ENCODE measurements at regions not wholly inside any gene's neighbourhood (a gene's known extent, or its start where the extent isn't known, plus 50 kb on each side); places are given as distances from the start of the nearest gene placed in this dataset.
"Not testable (repeated sequence)": the region's sequence is repeated elsewhere in the genome, so short reads cannot be mapped to it uniquely, and the experiment has no call there.

DNA sequence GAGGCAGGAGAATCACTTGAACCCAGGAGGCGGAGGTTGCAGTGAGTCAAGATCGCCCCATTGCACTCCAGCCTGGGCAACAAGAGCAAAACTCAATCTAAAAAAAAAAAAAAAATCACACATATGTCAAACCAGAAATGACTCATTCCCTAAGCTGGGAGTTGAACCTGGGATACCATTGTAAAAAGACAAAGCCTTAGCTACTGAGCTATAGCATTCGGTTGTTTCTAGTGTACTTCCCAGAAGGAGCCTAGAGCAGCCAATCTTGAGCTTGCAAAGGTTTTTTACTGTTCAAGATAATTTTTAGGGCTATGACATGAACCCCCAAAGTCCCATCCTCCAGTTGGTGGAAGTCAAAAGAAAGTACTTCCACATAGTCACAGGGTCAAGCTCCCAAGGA, 87.9 kb downstream of the ZNF467 start:
- Histone ChIP-seq H3K4me3 (ENCODE audit: low read length in 3 of 3) (no peak overlapping the region), H3K9me3 (ENCODE audit: control insufficient read depth in 3 of 3, low read length in 3 of 3) (no peaks in the 10 kb centered on the region)

DNA sequence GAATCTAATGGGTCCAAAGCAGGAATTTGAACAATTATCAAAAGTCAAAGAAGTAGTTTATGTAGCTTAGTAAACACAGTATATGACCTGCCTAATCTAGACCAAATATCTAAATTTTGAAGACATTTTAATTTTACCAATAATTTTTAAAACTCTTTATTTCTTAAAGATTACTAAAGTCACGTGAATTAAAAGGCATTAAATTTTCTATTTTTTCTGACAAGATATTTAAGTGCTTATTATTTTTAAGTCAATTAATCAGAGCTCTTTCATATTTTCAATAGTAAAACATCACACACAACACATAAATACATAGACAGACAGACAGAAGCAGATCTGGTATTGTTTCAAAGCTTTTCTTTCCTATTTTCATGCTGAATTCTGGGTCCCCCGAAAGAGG, 89.5 kb downstream of the ZNF467 start:
- no peak overlapping the region for H3K4me3 ChIP-seq (ENCODE audit: low read length in 3 of 3)
- H3K9me3 ChIP-seq (ENCODE audit: control insufficient read depth in 3 of 3, low read length in 3 of 3) = no peaks in the 10 kb centered on the region
- peaks cover 0 to 3% (median 0%) of the 10 kb centered on the region in 3 donors for H3K27me3 ChIP-seq (ENCODE audit: control insufficient read depth in 3 of 3, insufficient read depth in 3 of 3, low read length in 3 of 3)
- no peak overlapping the region for H3K9ac ChIP-seq (ENCODE audit: low read depth in 1 of 3, low read length in 3 of 3)
- H3K27ac ChIP-seq (ENCODE audit: low read depth, low read length) = no peak overlapping the region
- H3K36me3 ChIP-seq (ENCODE audit: control insufficient read depth in 3 of 3, insufficient read depth in 3 of 3, low read length in 3 of 3) = no peaks in the 10 kb centered on the region
- peaks cover 0 to 5% (median 0%) of the 10 kb centered on the region in 3 donors for H3K4me1 ChIP-seq (ENCODE audit: control insufficient read depth in 3 of 3, insufficient read depth in 3 of 3, low read length in 3 of 3)

More for the DNA sequence above, 87.9 kb downstream of the ZNF467 start:
- no peak overlapping the region for H3K27ac ChIP-seq (ENCODE audit: low read depth, low read length)
- H3K9ac ChIP-seq (ENCODE audit: low read depth in 1 of 3, low read length in 3 of 3) = no peak overlapping the region
- peaks cover 0 to 3% (median 0%) of the 10 kb centered on the region in 3 donors for H3K27me3 ChIP-seq (ENCODE audit: control insufficient read depth in 3 of 3, insufficient read depth in 3 of 3, low read length in 3 of 3)
- peaks cover 0 to 8% (median 0%) of the 10 kb centered on the region in 3 donors for H3K4me1 ChIP-seq (ENCODE audit: control insufficient read depth in 3 of 3, insufficient read depth in 3 of 3, low read length in 3 of 3)
- no peaks in the 10 kb centered on the region for H3K36me3 ChIP-seq (ENCODE audit: control insufficient read depth in 3 of 3, insufficient read depth in 3 of 3, low read length in 3 of 3)

DNA sequence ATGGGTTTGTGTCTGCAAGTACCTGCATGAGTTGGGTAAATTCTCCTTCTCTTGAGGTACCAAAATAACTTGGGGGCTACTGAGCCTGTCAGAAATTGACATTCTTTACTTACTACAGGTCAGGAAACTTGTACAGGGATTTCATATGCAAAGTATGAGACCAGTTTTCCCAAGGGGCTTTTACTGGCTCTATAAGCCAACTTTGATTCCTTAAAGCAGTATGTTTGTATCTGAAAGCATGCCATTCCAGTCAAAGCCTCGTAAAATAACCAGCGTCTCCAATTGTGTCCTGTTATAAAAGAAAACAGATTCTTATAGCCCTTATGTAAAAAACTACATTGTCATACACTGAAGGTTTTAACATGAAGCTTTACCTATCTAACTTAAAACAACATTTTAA, 90.2 kb downstream of the ZNF467 start:
- peaks cover 0 to 3% (median 0%) of the 10 kb centered on the region in 3 donors for H3K27me3 ChIP-seq (ENCODE audit: control insufficient read depth in 3 of 3, insufficient read depth in 3 of 3, low read length in 3 of 3)
- no peaks in the 10 kb centered on the region for H3K9me3 ChIP-seq (ENCODE audit: control insufficient read depth in 3 of 3, low read length in 3 of 3)
- no peak overlapping the region for H3K4me3 ChIP-seq (ENCODE audit: low read length in 3 of 3)
- H3K27ac ChIP-seq (ENCODE audit: low read depth, low read length) = no peak overlapping the region
- no peaks in the 10 kb centered on the region for H3K4me1 ChIP-seq (ENCODE audit: control insufficient read depth in 3 of 3, insufficient read depth in 3 of 3, low read length in 3 of 3)
- no peaks in the 10 kb centered on the region for H3K36me3 ChIP-seq (ENCODE audit: control insufficient read depth in 3 of 3, insufficient read depth in 3 of 3, low read length in 3 of 3)
- H3K9ac ChIP-seq (ENCODE audit: low read depth in 1 of 3, low read length in 3 of 3) = no peak overlapping the region

DNA sequence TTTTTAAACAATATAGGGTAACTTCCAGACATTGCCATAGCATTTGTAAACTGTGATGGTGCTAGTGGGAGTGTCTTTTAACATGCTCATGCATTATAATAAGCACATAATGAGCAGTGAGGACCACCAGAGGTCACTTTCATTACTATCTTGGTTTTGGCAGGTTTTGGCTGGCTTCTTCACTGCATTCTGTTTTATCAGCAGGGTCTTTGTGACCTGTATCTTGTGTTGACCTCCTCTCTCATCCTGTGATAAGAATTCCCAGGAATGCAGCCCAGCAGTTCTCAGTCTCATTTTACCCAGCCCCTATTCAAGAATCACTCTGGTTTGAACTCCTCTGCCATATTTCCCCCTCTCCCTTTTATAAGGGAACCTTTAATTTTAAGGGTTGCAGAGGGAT, 91.3 kb downstream of the ZNF467 start:
- Histone ChIP-seq H3K4me3 (ENCODE audit: low read length in 3 of 3) (no peak overlapping the region), H3K27me3 (ENCODE audit: control insufficient read depth in 3 of 3, insufficient read depth in 3 of 3, low read length in 3 of 3) (peaks cover 0 to 3% (median 0%) of the 10 kb centered on the region in 3 donors), H3K4me1 (ENCODE audit: control insufficient read depth in 3 of 3, insufficient read depth in 3 of 3, low read length in 3 of 3) (no peaks in the 10 kb centered on the region), H3K27ac (ENCODE audit: low read depth, low read length) (no peak overlapping the region), H3K9ac (ENCODE audit: low read depth in 1 of 3, low read length in 3 of 3) (no peak overlapping the region), H3K36me3 (ENCODE audit: control insufficient read depth in 3 of 3, insufficient read depth in 3 of 3, low read length in 3 of 3) (no peaks in the 10 kb centered on the region), H3K9me3 (ENCODE audit: control insufficient read depth in 3 of 3, low read length in 3 of 3) (no peaks in the 10 kb centered on the region)

DNA sequence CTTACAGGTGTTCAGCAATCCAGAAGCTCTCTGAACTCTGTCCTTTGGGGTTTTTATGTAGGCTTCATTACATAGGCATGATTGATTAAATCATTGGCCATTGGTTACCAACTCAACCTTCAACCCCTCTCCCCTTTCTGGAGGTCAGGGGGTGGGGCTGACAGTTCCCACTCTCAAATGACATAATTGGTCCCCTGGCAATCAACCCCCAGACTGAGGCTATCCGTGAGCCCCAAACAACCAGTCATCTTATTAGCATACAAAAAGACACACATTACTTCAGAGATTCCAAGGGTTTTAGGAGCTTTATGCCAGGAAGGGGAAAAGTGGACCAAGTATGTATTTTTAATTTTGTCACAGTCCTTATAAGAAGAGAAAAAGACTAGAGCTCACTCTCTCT, 92.1 kb downstream of the ZNF467 start:
- no peak overlapping the region for H3K9ac ChIP-seq (ENCODE audit: low read depth in 1 of 3, low read length in 3 of 3)

DNA sequence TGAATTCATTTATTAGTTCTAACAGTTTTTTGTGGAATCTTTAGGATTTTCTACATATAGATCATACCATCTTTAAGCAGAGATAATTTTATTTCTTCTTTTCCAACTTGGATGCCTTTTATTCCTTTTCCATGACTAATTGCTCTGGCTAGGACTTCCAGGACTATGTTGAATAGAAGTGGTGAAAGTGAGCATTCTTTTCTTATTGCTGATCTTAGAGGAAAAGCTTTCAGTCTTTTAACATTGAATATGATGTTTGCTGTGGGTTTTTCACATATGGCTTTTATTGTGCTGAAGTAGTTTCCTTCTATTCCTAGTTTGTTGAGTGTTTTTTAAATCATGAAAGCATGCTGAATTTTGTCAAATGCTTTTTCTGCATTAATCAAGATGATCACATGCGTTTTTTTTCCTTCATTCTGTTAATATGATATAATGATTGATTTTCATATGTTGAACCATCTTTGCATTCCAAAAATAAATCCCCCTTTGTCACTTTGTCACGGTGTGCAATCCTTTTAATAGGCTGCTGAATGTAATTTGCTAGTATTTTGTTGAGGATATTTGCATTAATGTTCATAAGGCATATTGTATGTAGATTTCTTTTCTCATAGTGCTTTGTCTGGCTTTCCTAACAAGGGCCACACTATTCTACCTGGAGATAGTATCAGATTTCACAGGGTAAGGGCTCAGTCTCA, 92.9 kb downstream of the ZNF467 start:
- H3K4me1 ChIP-seq (ENCODE audit: control insufficient read depth in 3 of 3, insufficient read depth in 3 of 3, low read length in 3 of 3) = no peaks in the 10 kb centered on the region
- no peak overlapping the region for H3K4me3 ChIP-seq (ENCODE audit: low read length in 3 of 3)
- no peaks in the 10 kb centered on the region for H3K36me3 ChIP-seq (ENCODE audit: control insufficient read depth in 3 of 3, insufficient read depth in 3 of 3, low read length in 3 of 3)
- no peak overlapping the region for H3K9ac ChIP-seq (ENCODE audit: low read depth in 1 of 3, low read length in 3 of 3)
- peaks cover 0 to 3% (median 0%) of the 10 kb centered on the region in 3 donors for H3K27me3 ChIP-seq (ENCODE audit: control insufficient read depth in 3 of 3, insufficient read depth in 3 of 3, low read length in 3 of 3)
- no peak overlapping the region for H3K27ac ChIP-seq (ENCODE audit: low read depth, low read length)
- no peaks in the 10 kb centered on the region for H3K9me3 ChIP-seq (ENCODE audit: control insufficient read depth in 3 of 3, low read length in 3 of 3)

More for the DNA sequence above, 92.1 kb downstream of the ZNF467 start:
- no peaks in the 10 kb centered on the region for H3K9me3 ChIP-seq (ENCODE audit: control insufficient read depth in 3 of 3, low read length in 3 of 3)
- no peaks in the 10 kb centered on the region for H3K4me1 ChIP-seq (ENCODE audit: control insufficient read depth in 3 of 3, insufficient read depth in 3 of 3, low read length in 3 of 3)
- peaks cover 0 to 3% (median 0%) of the 10 kb centered on the region in 3 donors for H3K27me3 ChIP-seq (ENCODE audit: control insufficient read depth in 3 of 3, insufficient read depth in 3 of 3, low read length in 3 of 3)
- H3K27ac ChIP-seq (ENCODE audit: low read depth, low read length) = no peak overlapping the region
- H3K4me3 ChIP-seq (ENCODE audit: low read length in 3 of 3) = no peak overlapping the region
- H3K36me3 ChIP-seq (ENCODE audit: control insufficient read depth in 3 of 3, insufficient read depth in 3 of 3, low read length in 3 of 3) = no peaks in the 10 kb centered on the region

DNA sequence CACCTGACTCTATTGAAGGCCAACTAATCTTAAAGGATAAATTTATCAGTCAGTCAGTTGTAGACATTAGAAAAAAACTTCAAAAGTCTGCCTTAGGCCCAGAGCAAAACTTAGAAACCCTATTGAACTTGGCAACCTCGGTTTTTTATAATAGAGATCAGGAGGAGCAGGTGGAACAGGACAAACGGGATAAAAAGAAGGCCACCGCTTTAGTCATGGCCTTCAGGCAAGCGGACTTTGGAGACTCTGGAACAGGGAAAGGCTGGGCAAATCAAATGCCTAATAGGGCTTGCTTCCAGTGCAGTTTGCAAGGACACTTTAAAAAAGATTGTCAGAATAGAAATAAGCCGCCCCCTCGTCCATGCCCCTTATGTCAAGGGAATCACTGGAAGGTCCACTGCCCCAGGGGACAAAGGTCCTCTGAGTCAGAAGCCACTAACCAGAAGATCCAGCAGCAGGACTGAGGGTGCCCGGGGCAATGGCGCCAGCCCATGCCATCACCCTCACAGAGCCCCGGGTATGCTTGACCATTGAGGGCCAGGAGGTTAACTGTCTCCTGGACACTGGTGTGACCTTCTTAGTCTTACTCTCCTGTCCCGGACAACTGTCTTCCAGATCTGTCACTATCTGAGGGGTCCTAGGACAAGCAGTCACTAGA, 98.5 kb downstream of the ZNF467 start:
- not testable (repeated sequence) for H3K36me3 ChIP-seq (ENCODE audit: control insufficient read depth in 3 of 3, insufficient read depth in 3 of 3, low read length in 3 of 3); H3K4me1 ChIP-seq (ENCODE audit: control insufficient read depth in 3 of 3, insufficient read depth in 3 of 3, low read length in 3 of 3); H3K9ac ChIP-seq (ENCODE audit: low read depth in 1 of 3, low read length in 3 of 3); H3K9me3 ChIP-seq (ENCODE audit: control insufficient read depth in 3 of 3, low read length in 3 of 3); H3K4me3 ChIP-seq (ENCODE audit: low read length in 3 of 3); H3K27me3 ChIP-seq (ENCODE audit: control insufficient read depth in 3 of 3, insufficient read depth in 3 of 3, low read length in 3 of 3); H3K27ac ChIP-seq (ENCODE audit: low read depth, low read length)

DNA sequence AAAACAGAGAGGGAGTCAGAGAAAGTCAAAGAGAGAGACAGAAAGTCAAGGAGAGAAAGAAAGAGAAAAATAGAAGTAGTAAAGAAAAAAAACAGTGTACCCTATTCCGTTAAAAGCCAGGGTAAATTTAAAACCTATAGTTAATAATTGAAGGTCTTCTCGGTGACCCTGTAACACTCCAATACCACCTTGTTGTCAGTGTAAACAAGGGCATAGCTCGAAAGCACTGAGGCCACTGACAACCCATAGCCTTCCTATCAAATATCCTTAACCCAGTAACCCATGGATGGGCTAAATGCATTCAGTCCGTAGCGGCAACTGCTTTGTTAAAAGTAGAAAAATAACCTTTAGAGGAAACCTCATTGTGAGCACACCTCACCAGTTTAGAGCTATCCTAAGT, 100.4 kb downstream of the ZNF467 start:
- Histone ChIP-seq H3K4me3 (ENCODE audit: low read length in 3 of 3) (no peak overlapping the region), H3K9ac (ENCODE audit: low read depth in 1 of 3, low read length in 3 of 3) (no peak overlapping the region), H3K27ac (ENCODE audit: low read depth, low read length) (no peak overlapping the region), H3K9me3 (ENCODE audit: control insufficient read depth in 3 of 3, low read length in 3 of 3) (no peaks in the 10 kb centered on the region), H3K36me3 (ENCODE audit: control insufficient read depth in 3 of 3, insufficient read depth in 3 of 3, low read length in 3 of 3) (no peaks in the 10 kb centered on the region), H3K27me3 (ENCODE audit: control insufficient read depth in 3 of 3, insufficient read depth in 3 of 3, low read length in 3 of 3) (peaks cover 0 to 2% (median 0%) of the 10 kb centered on the region in 3 donors), H3K4me1 (ENCODE audit: control insufficient read depth in 3 of 3, insufficient read depth in 3 of 3, low read length in 3 of 3) (peaks cover 0 to 4% (median 0%) of the 10 kb centered on the region in 3 donors)

DNA sequence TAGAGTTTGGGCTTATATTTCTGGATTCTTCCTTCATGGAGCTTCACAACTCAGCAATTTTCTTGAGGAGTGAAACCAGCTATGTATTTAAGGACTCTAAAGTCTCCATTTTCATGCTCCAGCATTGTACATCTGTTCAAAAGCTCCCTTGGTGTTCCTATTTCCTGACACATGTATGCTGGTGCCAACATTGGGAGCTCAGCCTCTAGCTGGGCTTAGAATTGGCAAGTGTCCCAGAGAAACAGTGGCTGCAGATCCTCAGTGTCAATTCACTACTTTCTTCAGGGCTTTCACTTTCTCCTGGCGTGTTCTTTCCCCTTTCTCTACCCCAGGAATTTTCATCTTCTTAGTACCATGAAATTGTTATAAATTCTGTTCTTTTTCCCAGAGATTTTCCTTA, 103.1 kb downstream of the ZNF467 start:
- Histone ChIP-seq H3K9ac (ENCODE audit: low read depth in 1 of 3, low read length in 3 of 3) (peak overlapping the region in 1 of 3 donors; percentile 3), H3K27me3 (ENCODE audit: control insufficient read depth in 3 of 3, insufficient read depth in 3 of 3, low read length in 3 of 3) (peaks cover 0 to 2% (median 0%) of the 10 kb centered on the region in 3 donors), H3K4me1 (ENCODE audit: control insufficient read depth in 3 of 3, insufficient read depth in 3 of 3, low read length in 3 of 3) (peaks cover 0 to 4% (median 0%) of the 10 kb centered on the region in 3 donors), H3K4me3 (ENCODE audit: low read length in 3 of 3) (peak overlapping the region in 1 of 3 donors; percentile 32), H3K9me3 (ENCODE audit: control insufficient read depth in 3 of 3, low read length in 3 of 3) (no peaks in the 10 kb centered on the region), H3K36me3 (ENCODE audit: control insufficient read depth in 3 of 3, insufficient read depth in 3 of 3, low read length in 3 of 3) (no peaks in the 10 kb centered on the region), H3K27ac (ENCODE audit: low read depth, low read length) (no peak overlapping the region)

DNA sequence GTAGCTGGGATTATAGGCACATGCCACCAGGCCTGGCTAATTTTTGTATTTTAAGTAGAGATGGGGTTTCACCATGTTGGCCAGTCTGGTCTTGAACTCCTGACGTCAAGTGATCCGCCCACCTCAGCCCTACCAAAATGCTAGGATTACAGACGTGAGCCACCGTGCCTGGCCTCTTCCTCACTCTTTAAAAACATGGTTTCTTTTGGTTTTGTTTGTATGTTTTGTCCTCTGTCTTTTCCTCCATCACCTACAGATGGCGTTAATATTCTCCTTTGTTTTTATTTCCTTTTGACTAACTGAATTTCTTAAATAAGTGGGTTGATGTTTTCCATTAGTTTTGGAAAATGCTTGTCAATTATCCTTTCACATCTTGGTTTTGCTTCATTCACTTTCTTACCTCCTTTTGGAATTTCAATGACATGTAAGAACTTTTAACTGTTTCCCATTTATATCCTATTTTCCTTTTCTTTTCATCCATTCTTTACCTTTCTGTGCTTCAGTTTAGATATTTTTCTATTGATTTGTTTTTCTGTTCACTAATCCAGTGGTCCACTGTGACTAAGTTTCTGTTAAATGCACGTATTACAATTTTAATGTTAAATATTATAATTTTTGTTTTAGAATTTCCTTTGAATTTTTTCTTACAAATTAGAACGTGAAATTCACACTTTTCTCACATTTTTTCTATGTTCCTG, 104.1 kb downstream of the ZNF467 start:
- H3K4me3 ChIP-seq (ENCODE audit: low read length in 3 of 3) = no peak overlapping the region
- H3K27me3 ChIP-seq (ENCODE audit: control insufficient read depth in 3 of 3, insufficient read depth in 3 of 3, low read length in 3 of 3) = peaks cover 0 to 2% (median 0%) of the 10 kb centered on the region in 3 donors
- no peak overlapping the region for H3K9ac ChIP-seq (ENCODE audit: low read depth in 1 of 3, low read length in 3 of 3)
- H3K36me3 ChIP-seq (ENCODE audit: control insufficient read depth in 3 of 3, insufficient read depth in 3 of 3, low read length in 3 of 3) = no peaks in the 10 kb centered on the region
- H3K9me3 ChIP-seq (ENCODE audit: control insufficient read depth in 3 of 3, low read length in 3 of 3) = no peaks in the 10 kb centered on the region
- H3K4me1 ChIP-seq (ENCODE audit: control insufficient read depth in 3 of 3, insufficient read depth in 3 of 3, low read length in 3 of 3) = peaks cover 0 to 6% (median 0%) of the 10 kb centered on the region in 3 donors
- no peak overlapping the region for H3K27ac ChIP-seq (ENCODE audit: low read depth, low read length)

All from skeletal muscle tissue (tissue), 3 donors.